ENCODE measurements at regions not wholly inside any gene's neighbourhood (a gene's known extent, or its start where the extent isn't known, plus 50 kb on each side); places are given as distances from the start of the nearest gene placed in this dataset.

DNA sequence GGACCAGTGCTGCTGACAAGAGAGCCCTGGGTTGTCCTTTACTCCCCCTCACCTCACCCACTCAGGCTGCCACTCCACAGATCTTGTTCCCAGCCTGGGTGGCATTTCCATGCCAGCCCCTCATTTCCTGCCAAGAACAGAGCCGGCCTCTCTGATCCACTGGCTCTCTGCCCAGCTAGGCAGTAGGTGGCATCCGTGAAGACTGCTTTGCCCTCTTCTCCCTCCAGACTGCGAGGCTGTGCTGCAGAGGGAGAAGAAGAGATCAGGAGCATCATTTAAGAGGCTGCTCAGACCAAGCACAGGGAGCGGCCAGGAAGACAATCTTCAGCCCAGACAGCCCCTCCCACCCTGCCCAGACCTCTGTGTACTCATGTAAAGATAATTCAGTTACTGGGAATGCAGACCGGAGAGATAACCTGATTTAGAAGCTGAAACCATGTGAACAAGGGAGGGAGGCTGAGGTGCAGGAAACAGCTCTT lies 126.9 kb upstream of the NCAM1 start:
- Histone ChIP-seq H3K4me3 (no peak overlapping the region), H3K4me1 (peaks cover 0 to 23% (median 5%) of the 10 kb centered on the region in 12 donors), H3K36me3 (no peaks in the 10 kb centered on the region), H3K9me3 (no peaks in the 10 kb centered on the region), H3K27ac (peak overlapping the region; percentile 25 to 82 (median 62)), H3K27me3 (no peaks in the 10 kb centered on the region)
- intact Hi-C loops (cut with DNase I), result loop anchor here in 6 of 10 donors (1.0 to 10.0 kb wide), 7 partner anchors 120 to 450 kb away; partner anchors contain the start of gene NCAM1 (in 1 of the 6)
- peak; percentile 89 to 93 (median 92) for ATAC-seq
- TF ChIP-seq POLR2A (IDR thresholded peaks at IDR 0.05), result no peak
- TF ChIP-seq, protein P1, sequence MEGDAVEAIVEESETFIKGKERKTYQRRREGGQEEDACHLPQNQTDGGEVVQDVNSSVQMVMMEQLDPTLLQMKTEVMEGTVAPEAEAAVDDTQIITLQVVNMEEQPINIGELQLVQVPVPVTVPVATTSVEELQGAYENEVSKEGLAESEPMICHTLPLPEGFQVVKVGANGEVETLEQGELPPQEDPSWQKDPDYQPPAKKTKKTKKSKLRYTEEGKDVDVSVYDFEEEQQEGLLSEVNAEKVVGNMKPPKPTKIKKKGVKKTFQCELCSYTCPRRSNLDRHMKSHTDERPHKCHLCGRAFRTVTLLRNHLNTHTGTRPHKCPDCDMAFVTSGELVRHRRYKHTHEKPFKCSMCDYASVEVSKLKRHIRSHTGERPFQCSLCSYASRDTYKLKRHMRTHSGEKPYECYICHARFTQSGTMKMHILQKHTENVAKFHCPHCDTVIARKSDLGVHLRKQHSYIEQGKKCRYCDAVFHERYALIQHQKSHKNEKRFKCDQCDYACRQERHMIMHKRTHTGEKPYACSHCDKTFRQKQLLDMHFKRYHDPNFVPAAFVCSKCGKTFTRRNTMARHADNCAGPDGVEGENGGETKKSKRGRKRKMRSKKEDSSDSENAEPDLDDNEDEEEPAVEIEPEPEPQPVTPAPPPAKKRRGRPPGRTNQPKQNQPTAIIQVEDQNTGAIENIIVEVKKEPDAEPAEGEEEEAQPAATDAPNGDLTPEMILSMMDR (IDR thresholded peaks at IDR 0.05), result no peak
- WGBS, 4 donors, result 8 to 20% (median 18%) methylated on average over 5 of the region's 5 CpGs
- DNase-seq, result peak; percentile 70 to 91 (median 76)

DNA sequence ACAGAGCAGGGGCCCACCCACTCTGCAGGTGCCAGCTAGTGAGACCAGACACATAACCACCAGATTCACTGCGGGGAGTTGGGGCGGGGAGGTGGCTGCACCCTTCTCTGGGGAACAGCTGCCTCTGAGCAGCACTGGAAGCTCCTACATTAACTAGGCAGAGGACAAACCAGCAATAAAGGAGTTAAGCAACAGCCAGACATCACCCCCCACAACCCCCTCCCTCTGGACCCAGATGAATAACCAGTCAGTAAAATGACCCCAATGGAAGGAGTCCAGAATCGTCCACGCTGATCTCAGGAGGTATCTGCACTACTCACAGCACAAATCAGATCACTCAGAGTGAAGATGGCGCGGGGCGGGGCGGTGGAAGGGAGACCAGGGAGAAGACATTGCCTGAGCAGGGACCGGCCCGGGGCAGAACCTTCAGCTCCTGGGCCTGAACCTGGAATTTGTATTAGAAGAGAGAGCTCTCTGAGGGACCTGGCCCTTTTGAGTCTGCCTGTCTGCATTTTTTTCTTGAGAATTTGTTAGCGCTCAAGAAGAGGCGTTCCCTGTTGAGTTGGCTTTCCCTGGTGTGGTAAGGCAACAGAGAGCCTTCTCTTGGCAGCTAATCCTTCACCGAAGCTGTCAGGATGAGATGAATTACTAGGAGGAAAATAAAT lies 125.5 kb upstream of the NCAM1 start:
- Histone ChIP-seq H3K4me1 (peaks cover 0 to 23% (median 5%) of the 10 kb centered on the region in 12 donors), H3K4me3 (no peak overlapping the region), H3K36me3 (no peaks in the 10 kb centered on the region), H3K27ac (peak overlapping the region in 1 of 12 donors; percentile 82), H3K27me3 (no peaks in the 10 kb centered on the region), H3K9me3 (no peaks in the 10 kb centered on the region)
- intact Hi-C loops (cut with DNase I), result loop anchor here in 9 of 10 donors (2.0 to 10.0 kb wide), 9 partner anchors 119 to 449 kb away; partner anchors contain the start of gene NCAM1 (in 6 of the 9)
- ATAC-seq (no peak), DNase-seq (no peak)
- no peak for TF ChIP-seq POLR2A (IDR thresholded peaks at IDR 0.05)
- TF ChIP-seq, protein P1 (IDR thresholded peaks at IDR 0.05), result no peak
- 74 to 77% (median 76%) methylated on average over 13 of the region's 13 CpGs for WGBS, 4 donors

DNA sequence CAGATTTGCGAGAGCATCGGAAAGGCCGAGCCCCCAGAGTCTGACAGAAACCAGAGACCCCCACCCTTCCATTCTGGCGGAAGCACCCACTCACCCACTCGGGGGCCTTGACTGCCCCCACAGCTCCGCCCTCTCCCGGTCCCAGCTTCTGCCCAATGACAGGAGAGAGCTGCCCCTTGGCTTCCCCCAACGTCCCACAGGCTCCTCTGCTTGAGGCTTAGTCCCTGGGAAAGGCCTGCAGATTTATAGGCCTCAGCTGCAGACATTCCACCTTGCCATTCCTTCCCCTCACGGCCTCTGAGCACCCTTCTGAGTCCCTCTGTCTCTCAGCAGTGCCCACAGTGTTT lies 125.0 kb upstream of the NCAM1 start:
- ATAC-seq, result no peak
- DNase-seq, result no peak
- H3K4me3 ChIP-seq, result no peak overlapping the region
- intact Hi-C loops (cut with DNase I), result loop anchor here in 9 of 10 donors (2.0 to 10.0 kb wide), 9 partner anchors 119 to 449 kb away; partner anchors contain the start of gene NCAM1 (in 5 of the 9)
- no peak overlapping the region for H3K27ac ChIP-seq
- no peaks in the 10 kb centered on the region for H3K27me3 ChIP-seq
- no peak for TF ChIP-seq POLR2A (IDR thresholded peaks at IDR 0.05)
- TF ChIP-seq, protein P1 (IDR thresholded peaks at IDR 0.05), result no peak
- 67 to 83% (median 76%) methylated on average over 9 of the region's 9 CpGs for WGBS, 4 donors
- H3K9me3 ChIP-seq, result no peaks in the 10 kb centered on the region
- peaks cover 0 to 23% (median 5%) of the 10 kb centered on the region in 12 donors for H3K4me1 ChIP-seq
- H3K36me3 ChIP-seq, result no peaks in the 10 kb centered on the region

DNA sequence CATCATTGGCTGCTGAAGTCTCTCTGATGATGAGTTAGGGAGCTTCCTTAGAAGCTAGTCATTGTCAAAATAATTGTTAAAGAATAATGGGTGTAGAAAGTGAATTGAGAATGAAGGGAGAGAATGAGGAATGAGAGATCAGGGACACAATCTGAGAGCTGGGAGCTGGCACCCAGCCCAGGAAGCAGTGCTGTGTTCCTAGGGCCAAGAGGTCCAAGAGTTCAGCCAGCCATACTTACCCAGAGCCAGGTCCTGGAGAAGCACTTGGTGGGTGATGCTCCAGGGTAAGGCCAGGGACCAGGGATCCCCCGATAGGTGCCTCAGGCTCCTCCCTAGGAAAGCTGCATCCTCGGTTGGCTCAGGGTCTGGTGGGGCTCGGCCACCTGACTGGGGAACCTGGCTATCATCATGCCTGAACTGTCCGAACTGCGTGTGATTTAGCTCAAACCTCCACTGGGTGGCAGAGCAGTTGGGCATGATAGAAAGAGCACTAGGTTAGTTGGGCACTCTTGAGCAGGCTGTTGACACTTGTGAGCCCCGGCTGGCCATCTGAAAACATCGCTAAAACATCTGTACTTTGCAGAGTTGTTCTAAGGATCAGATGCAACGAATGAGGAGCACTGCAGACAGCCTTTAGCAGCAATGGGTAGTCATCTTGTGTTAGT lies 123.9 kb upstream of the NCAM1 start:
- TF ChIP-seq, protein P1 (IDR thresholded peaks at IDR 0.05), result peak in 10 of 12 donors; percentile 24 to 50 (median 42)
- no peak for TF ChIP-seq POLR2A (IDR thresholded peaks at IDR 0.05)
- 46 to 61% (median 51%) methylated on average over 8 of the region's 8 CpGs for WGBS, 4 donors
- peak in 4 of 5 donors; percentile 37 to 56 (median 42) for DNase-seq
- H3K36me3 ChIP-seq, result no peaks in the 10 kb centered on the region
- peaks cover 0 to 23% (median 5%) of the 10 kb centered on the region in 12 donors for H3K4me1 ChIP-seq
- no peaks in the 10 kb centered on the region for H3K9me3 ChIP-seq
- intact Hi-C loops (cut with DNase I), result loop anchor here in 9 of 10 donors (2.0 to 10.0 kb wide), 9 partner anchors 118 to 448 kb away; partner anchors contain the start of gene NCAM1 (in 5 of the 9)
- peak; percentile 34 to 72 (median 64) for ATAC-seq
- H3K4me3 ChIP-seq, result no peak overlapping the region
- no peaks in the 10 kb centered on the region for H3K27me3 ChIP-seq
- no peak overlapping the region for H3K27ac ChIP-seq
